AG04449 (cell line): ENCODE measurements at regions not wholly inside any gene's neighbourhood (a gene's known extent, or its start where the extent isn't known, plus 50 kb on each side); places are given as distances from the start of the nearest gene placed in this dataset.
"Not testable (repeated sequence)": the region's sequence is repeated elsewhere in the genome, so short reads cannot be mapped to it uniquely, and the experiment has no call there.

Experiments
- CTCF ChIA-PET: fragments of 350-600 bp; formaldehyde crosslinking; extraction: SDS; loops from one replicate; lab custom pipeline; 2021; ENCODE audit warnings: antibody characterized with exemption; lab: Yijun Ruan, JAX
- POLR2A ChIA-PET: fragments of 400-600, 350-600 bp; formaldehyde crosslinking; extraction: SDS; loops from one replicate; lab custom pipeline; 2020; ENCODE audit warnings: antibody characterized with exemption, inconsistent platforms; lab: Yijun Ruan, JAX
- DNase-seq: peaks from one replicate; pipeline ENCODE4 v3.0.0-alpha.2; 2010; ENCODE audit warnings: low read depth, low spot score
- H3K4me3 ChIP-seq: 2 replicates; pipeline ENCODE4 v1.5.1; 2011; ENCODE audit warnings: low read depth, mild to moderate bottlenecking, control low read depth, low read length
- TF ChIP-seq, protein P1 (sequence below): IDR thresholded peaks from one replicate; pipeline ENCODE4 v1.5.1; 2011; ENCODE audit warnings: mild to moderate bottlenecking, moderate library complexity, low read length, control low read depth, inconsistent platforms; ENCODE audit not compliant: insufficient read depth; ENCODE audit errors: missing control alignments

DNA sequence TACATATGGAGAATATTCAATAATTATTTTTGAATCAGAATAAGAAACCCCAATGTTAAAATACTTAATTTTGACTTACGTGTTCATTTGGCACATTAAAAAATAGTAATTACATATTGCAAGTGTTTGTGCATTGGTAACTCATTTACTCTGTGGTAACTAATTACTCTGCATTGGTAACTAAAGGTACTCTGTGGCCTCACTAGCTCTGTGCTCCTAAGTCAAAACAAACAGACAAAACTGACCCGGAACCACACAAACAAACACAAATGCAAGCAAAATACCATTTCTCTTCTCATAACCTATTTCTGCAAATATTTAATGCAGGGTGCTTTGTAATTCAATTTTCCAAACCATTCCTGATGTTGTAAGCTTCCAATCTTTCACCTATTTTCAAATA is 1244.3 kb downstream of the REEP3 start:
- TF ChIP-seq, protein P1, sequence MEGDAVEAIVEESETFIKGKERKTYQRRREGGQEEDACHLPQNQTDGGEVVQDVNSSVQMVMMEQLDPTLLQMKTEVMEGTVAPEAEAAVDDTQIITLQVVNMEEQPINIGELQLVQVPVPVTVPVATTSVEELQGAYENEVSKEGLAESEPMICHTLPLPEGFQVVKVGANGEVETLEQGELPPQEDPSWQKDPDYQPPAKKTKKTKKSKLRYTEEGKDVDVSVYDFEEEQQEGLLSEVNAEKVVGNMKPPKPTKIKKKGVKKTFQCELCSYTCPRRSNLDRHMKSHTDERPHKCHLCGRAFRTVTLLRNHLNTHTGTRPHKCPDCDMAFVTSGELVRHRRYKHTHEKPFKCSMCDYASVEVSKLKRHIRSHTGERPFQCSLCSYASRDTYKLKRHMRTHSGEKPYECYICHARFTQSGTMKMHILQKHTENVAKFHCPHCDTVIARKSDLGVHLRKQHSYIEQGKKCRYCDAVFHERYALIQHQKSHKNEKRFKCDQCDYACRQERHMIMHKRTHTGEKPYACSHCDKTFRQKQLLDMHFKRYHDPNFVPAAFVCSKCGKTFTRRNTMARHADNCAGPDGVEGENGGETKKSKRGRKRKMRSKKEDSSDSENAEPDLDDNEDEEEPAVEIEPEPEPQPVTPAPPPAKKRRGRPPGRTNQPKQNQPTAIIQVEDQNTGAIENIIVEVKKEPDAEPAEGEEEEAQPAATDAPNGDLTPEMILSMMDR = no peak
- ChIA-PET POLR2A (no interaction called here), CTCF (no interaction called here)
- DNase-seq = no peak
- H3K4me3 ChIP-seq = no peak overlapping the region

- TF ChIP-seq, protein P1 = no peak
- H3K4me3 ChIP-seq = no peak overlapping the region
- CTCF ChIA-PET = no interaction called here
- POLR2A ChIA-PET = no interaction called here
- DNase-seq = no peak
These were observed 1250.3 kb downstream of the REEP3 start for GRCh38 chr10:64771253-64772050.

- ChIA-PET POLR2A (no interaction called here), CTCF (no interaction called here)
- no peak for DNase-seq
- H3K4me3 ChIP-seq = no peak overlapping the region
- TF ChIP-seq, protein P1 = no peak
These were observed 1252.2 kb downstream of the REEP3 start for GRCh38 chr10:64773357-64773756.

DNA sequence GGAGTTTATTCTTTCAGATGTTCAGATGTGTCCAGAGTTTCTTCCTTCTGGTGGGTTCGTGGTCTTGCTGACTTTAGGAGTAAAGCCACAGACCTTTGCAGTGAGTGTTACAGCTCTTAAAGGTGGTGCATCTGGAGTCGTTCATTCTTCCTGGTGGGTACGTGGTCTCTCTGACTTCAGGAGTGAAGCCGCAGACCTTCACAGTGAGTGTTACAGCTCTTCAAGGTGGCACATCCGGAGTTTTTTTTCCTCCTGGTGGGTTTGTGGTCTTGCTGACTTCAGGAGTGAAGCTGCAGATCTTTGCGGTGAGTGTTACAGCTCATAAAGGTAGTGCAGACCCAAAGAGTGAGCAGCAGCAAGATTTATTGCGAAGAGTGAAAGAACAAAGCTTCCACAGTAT is 1263.2 kb downstream of the REEP3 start:
- CTCF ChIA-PET, DNase-seq, H3K4me3 ChIP-seq, POLR2A ChIA-PET: not testable (repeated sequence)

- no peak overlapping the region for H3K4me3 ChIP-seq
- DNase-seq = no peak
- TF ChIP-seq, protein P1 = no peak
- POLR2A ChIA-PET = no interaction called here
- CTCF ChIA-PET = no interaction called here
These were observed 1264.6 kb downstream of the REEP3 start for GRCh38 chr10:64785816-64786215.

DNA sequence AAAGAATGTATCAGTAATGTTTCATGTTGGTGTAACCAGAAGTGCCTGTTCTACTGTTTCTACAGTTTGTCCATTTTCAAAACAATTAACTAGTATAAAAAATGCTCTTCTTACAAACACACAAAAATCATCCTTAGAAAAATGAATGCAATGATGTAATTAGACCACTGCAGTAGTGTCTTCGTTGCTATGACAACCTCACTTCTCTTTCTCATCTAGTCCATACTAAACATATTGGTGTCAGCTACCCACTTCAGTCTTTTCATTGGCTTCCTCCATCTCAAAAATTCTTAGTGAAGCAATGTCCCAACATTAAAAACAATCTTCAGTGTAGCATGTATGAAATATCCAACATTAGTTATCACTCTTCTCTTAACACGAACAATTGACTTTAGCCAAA is 1265.8 kb downstream of the REEP3 start:
- POLR2A ChIA-PET = no interaction called here
- DNase-seq = no peak
- CTCF ChIA-PET = no interaction called here

More for the DNA sequence above, 1265.8 kb downstream of the REEP3 start:
- no peak overlapping the region for H3K4me3 ChIP-seq
- TF ChIP-seq, protein P1 = no peak
